Amniotic epithelial cell (primary cell): ENCODE measurements at regions not wholly inside any gene's neighbourhood (a gene's known extent, or its start where the extent isn't known, plus 50 kb on each side); places are given as distances from the start of the nearest gene placed in this dataset.
"Not testable (repeated sequence)": the region's sequence is repeated elsewhere in the genome, so short reads cannot be mapped to it uniquely, and the experiment has no call there.

Experiments used
- DNase-seq: peaks from one replicate; pipeline ENCODE4 v3.0.0-alpha.2; 2010; ENCODE audit warnings: low read depth

GRCh38 chr1:173300061-173301044 lies 93.2 kb upstream of the TNFSF4 start:
- DNase-seq: peak; percentile 33

- DNase-seq: no peak
Observed at GRCh38 chr1:173301507-173301906, 94.4 kb upstream of the TNFSF4 start.

DNA sequence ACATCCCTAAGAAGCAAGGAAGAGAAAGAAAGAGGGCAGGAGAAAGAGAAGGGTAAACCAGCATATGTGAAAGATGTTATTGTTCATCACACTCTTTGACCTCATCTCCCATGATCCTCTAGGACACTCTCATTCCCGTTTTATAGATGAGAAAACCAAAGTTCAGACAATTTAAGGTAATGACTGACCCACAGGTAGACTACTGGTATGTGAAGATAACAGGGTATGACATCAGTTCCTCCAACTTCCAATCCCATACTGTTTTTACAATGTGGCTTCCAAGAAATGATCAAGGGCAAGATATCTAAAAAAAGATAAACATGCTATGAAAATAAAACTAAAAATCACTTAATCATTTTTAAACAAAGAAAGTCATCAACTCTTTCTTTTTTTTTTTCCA lies 95.2 kb upstream of the TNFSF4 start:
- no peak for DNase-seq

DNA sequence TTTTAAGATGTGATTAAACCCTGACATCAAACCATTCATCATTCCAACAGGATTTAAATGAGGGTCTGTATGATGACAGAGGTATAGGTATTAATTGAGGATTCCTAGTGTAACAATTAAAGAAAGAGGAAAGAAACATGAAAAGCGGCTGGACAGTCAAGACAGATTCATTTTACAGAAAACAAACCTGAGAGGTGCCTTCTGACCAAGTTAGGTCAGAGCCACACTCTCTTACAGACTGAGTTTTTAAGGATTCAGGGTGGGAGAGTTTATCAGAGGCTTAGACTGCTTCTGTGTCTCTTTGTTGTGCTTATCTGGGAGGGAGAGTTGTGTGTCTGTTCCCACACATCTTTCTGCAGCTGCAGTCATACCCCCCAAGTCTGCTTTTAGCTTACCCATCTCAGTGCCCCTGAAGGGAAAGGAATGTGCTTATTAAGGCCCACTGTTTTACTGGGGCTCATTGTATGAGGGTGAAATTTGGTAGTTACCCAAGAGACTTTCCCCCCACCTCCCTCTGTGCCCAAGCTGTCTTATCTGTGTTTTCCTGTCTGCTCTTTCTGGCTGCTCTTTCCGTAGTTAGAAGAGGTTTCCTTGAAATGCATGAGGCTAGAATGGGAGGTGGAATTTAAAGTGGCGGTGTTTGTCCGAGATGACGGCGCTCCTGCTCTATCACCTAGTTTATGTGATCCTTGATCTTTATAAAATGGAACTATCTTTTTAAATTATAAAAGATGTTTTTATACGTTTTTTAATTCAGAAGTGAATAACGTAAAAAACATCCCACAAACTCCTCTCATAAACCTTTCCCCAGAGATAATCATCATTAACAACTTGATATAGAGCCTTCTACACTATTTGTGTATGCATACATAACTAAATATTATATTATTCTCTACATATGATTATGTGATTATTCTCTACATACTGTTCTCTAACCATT lies 96.0 kb upstream of the TNFSF4 start:
- DNase-seq: peak; percentile 25

- DNase-seq: no peak
Observed at GRCh38 chr1:173303984-173304383, 96.9 kb upstream of the TNFSF4 start.

- DNase-seq: no peak
Observed at GRCh38 chr1:173304529-173305227, 97.5 kb upstream of the TNFSF4 start.

GRCh38 chr1:173307845-173308244 lies 100.7 kb upstream of the TNFSF4 start:
- DNase-seq: no peak

GRCh38 chr1:173314656-173315055 lies 107.5 kb upstream of the TNFSF4 start:
- no peak for DNase-seq

- DNase-seq: no peak
Observed at GRCh38 chr1:173315296-173315695, 108.2 kb upstream of the TNFSF4 start.

DNA sequence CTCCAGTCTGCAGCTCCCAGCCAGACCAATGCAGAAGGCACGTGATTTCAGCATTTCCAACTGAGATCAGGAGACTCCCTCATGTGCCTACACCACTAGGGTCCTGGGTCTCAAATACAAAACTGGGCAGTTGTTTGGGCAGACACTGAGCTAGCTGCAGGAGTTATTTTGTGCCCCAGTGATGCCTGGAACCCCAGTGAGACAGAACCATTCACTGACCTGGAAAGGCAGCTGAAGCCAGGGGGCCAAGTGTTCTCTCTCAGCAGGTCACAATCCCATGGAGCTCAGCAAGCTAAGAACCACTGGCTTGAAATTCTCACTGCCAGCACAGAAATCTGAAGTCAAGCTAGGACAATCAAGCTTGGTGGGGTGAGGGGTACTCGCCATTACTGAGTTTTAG lies 111.7 kb upstream of the TNFSF4 start:
- no peak for DNase-seq

- DNase-seq: not testable (repeated sequence)
Observed at GRCh38 chr1:173324352-173324751, 117.2 kb upstream of the TNFSF4 start.

DNA sequence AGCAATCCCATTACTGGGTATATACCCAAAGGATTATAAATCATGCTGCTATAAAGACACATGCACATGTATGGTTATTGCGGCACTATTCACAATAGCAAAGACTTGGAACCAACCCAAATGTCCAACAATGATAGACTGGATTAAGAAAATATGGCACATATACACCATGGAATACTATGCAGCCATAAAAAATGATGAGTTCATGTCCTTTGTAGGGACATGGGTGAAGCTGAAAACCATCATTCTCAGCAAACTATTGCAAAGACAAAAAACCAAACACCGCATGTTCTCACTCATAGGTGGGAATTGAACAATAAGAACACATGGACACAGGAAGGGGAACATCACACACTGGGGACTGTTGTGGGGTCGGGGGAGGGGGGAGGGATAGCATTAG lies 120.9 kb upstream of the TNFSF4 start:
- DNase-seq: not testable (repeated sequence)

- no peak for DNase-seq
Observed at GRCh38 chr1:173328961-173329360, 121.8 kb upstream of the TNFSF4 start.

DNA sequence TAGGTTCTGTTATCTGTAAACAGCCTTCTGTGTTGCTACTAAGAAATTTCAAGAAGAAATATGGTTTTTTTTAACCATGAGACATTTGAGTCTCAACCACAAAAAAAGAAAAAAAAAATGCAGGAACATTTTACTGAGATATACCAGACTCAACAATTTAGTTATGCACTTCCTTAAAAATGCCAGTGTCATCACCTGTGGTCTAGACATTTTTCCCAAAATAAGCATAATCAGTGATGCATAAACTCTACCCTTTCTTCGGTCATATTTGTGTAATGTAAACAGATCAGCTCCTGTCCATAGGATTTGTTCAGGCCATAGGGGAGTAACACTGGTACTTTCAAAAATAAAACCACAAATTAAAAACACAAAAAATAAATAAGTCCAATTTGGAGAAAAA lies 122.6 kb upstream of the TNFSF4 start:
- peak; percentile 70 for DNase-seq

DNA sequence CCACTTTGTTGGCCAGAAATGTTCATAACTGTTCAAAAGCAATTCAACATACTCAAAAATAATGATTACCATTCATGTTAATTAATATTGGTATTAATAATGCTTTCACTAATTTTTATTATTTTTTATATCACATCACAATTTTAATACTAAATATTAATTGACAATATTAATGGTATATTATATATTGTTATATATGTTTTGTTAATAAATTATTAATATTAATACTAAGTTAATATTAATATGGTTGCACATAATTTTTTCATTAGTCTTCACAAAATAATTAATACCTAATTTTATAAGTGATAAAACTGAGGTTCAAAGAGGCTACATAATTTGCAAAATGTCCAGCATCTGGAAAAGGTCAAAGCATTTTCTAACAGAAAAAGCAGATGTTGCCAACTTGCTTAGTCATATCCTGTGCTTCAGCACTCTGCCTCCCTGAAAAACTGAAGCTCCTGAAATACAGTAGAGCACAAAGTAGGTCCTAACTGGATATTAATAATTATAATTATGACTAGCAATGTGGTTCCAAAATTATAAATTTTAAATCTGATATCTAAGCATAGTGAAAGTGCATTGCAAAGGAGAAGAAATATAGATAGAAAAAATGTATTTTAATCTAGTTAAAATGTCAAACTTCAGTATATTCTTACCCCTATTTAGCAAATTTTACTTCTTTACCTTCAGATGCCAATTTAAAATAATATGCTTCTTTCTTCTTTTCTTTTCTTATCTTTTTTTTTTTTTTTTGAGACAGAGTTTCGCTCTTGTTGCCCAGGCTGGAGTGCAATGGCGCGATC lies 123.2 kb upstream of the TNFSF4 start:
- peak; percentile 77 for DNase-seq

- DNase-seq: peak; percentile 25
Observed at GRCh38 chr1:173330952-173331548, 123.9 kb upstream of the TNFSF4 start.

- DNase-seq: no peak
Observed at GRCh38 chr1:173332026-173332425, 124.9 kb upstream of the TNFSF4 start.

- DNase-seq: peak; percentile 40
Observed at GRCh38 chr1:173333581-173333980, 126.5 kb upstream of the TNFSF4 start.

- DNase-seq: no peak
Observed at GRCh38 chr1:173337126-173337525, 130.0 kb upstream of the TNFSF4 start.

DNA sequence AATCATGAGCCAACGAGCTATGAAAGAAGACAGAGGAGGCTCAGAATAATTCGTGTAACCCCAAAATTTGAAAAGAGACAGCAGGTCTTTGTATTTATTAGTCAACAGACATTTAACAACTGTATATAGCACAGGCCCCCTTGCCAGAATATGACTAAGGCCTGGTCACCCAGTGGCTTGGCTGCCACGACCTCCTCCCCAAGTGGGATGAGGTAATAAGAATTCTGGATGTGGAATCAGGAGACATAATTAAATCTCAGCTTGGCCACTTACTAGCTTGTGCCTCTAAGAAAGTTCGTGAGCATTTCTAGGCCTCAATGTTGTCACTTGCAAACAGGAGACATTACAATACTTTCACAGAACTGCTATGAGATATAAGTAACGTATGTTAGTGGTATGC lies 134.2 kb upstream of the TNFSF4 start:
- DNase-seq: no peak

- no peak for DNase-seq
Observed at GRCh38 chr1:173341971-173342370, 134.8 kb upstream of the TNFSF4 start.
